Non-pigmented ciliary epithelial cell (primary cell): ENCODE measurements at regions not wholly inside any gene's neighbourhood (a gene's known extent, or its start where the extent isn't known, plus 50 kb on each side); places are given as distances from the start of the nearest gene placed in this dataset.

ENCODE experiments used
- DNase-seq: peaks from one replicate; pipeline ENCODE4 v3.0.0-alpha.2; 2010; ENCODE audit warnings: low read depth

DNA sequence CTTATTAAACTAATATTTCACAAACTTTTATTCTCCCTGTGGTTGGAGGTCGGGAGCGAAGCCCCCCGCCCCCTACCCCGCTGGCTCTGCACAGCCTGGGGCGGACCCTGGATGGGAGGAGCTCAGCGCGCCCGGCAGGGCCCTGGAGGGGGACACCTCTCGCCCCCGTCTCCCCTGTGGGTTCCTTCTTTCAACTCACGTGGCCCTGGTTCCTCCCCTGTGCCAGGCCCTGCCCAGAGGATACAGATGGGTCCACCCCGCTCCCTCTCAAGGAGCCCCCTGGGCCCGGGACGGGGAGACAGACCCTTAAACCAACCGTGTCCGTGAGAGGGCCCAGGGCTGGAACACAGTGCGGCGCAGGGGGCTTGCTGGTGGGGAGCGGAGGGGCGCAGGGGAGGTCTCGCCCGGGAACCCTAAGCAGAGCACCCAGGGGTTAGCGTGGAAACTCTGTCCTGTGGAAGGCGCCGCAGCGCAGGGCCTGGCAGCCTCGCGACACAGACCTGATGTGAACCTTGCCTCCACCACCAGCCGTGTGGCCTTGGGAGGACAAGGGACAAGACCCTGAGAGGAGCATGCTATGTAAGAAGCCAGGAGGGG lies 103.7 kb upstream of the MVB12B start:
- DNase-seq = no peak

- no peak for DNase-seq
Observed at GRCh38 chr9:126223798-126224531, 102.7 kb upstream of the MVB12B start.

DNA sequence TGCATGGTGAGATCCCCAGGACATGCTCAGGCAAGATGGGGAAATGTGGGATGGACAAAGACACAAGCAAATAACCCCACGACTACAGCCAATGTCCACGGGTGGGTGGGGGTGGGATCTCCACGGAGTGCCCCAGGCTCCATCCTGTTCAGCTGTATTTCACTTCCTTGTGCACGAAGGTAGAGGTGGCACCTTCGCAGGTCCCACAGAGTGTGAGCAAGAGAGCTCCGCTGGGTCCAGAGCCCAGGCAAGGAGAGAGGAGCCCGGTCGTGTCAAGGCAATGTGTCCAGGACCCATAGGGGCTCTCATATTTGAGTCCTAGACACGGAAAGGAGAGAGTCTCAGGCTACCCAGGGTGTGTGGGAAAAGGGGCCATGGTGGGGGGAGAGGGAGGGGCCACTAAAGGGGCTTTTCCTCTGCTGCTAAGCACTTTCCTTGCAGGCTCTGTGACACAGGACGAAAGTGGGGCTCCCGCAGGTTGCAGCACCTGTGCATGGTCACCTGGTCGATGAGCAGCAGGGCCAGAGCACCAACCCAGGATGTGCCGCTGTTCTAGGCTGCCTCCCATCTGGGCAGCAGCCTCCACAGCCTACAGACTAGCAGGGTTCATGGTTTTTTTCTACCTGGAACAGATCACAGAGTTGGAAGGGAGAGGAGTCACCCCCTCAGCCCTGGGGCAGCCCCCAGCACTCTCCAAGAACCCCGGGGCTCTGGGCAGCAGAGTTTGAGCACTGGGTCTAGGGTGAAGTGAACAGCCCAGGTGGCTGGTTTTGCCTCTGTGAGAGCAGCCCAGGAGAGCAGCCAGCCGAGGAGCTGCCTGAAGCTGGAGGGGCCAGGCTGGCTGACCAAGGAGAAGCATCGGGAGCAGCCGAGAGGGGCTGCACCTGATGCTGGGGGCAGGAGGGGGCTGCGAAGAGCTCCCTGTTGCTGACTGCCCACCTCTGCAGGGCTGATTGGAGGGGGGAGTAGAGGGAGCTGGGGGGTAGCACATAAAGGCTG lies 100.7 kb upstream of the MVB12B start:
- DNase-seq = no peak

DNA sequence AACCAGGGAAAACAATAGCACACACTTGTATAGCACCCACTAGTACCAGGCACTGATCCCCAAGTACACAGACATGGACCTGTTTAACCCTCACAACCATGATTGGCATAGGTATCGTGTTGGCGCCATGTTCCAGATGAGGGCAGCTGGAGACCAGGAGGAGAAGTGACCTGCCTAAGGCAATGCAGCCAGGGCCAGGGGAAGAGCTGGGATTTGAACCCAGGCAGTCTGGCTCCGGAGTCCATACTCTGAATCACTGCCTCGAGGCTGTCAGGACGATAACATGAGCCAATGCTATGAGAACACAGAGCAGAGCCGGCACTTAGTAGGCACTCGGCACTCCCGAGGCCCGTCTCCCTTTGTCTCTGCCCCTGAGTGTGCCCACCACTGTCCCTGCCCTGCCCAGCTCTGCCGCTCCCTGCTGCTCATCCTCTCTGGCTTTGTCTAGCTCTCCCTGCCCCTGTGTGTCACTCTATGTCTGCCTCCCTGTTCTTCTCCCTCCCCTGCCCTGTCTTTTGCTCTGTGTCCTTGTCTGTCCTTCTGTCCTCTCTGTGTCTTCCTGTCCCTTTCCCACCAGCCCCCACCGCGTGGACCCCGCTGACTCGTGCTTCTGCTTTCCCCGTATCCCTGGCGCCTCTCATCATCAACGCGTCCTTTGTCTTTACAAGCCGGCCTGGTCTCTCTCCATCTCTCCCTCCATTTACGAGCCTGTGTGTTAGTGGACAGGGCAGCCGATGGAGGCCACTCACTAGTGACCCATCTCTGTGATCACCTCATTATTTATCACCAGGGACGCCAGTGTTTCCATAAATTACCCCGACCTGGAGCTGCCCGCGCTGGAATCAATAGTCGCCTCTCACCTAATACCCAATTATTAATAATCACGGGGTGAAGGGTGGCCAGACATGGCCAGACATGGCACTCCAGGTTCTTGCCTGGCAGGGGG lies 99.4 kb upstream of the MVB12B start:
- DNase-seq = no peak

DNA sequence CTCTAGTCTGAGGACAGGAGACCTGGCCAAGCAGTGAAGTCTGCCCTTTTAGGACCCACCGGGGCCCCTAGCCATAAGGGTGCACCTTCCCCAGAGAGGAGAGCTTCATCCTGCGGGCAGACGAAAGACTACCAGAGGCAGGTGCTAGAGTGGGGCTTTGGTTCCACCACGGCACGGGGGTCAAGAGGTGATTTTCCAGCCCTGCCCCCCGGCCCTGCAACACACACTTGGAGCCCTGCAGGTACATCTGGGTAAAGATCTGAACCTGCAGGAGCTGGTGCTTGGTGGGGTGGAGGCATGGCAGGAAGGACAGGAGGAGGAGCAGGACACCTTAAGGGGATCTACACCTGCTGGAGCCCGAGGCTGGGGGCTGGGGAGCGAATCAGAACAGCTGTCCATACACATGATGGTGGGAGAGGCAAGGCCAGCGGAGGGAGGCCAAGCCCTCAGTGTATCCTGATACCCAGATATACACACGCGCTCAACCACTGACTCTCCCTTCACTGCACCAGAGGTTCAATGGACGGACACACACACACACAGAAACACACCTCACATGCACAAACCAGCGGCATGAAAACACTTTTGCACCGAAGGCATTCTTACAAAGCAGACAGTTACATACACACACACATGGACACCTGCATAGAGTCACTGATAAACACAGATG lies 98.4 kb upstream of the MVB12B start:
- no peak for DNase-seq

- DNase-seq = peak; percentile 13
Observed at GRCh38 chr9:126228781-126229444, 97.7 kb upstream of the MVB12B start.

DNA sequence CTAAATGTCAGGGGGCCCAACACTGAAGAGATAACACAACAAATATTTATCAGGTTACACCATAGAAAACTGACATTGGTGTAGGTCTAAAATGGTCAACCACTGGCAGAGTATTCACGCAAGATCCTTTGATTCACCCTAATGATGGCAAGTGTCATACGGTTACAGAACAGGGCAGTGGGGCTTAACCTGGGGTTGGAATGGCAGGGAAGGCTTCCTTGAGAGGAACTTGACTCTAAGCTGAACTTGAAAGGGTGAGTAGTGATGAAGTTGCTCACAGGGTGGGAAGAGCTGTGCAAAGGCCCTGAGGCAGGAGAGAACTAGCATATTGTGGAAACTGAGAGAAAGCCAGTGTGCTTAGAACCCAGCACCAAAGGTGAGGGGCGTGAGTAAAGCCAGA lies 97.1 kb upstream of the MVB12B start:
- no peak for DNase-seq

GRCh38 chr9:126230692-126231091 lies 95.9 kb upstream of the MVB12B start:
- DNase-seq = no peak

- DNase-seq = no peak
Observed at GRCh38 chr9:126232461-126232860, 94.2 kb upstream of the MVB12B start.

GRCh38 chr9:126233175-126233574 lies 93.5 kb upstream of the MVB12B start:
- no peak for DNase-seq

DNA sequence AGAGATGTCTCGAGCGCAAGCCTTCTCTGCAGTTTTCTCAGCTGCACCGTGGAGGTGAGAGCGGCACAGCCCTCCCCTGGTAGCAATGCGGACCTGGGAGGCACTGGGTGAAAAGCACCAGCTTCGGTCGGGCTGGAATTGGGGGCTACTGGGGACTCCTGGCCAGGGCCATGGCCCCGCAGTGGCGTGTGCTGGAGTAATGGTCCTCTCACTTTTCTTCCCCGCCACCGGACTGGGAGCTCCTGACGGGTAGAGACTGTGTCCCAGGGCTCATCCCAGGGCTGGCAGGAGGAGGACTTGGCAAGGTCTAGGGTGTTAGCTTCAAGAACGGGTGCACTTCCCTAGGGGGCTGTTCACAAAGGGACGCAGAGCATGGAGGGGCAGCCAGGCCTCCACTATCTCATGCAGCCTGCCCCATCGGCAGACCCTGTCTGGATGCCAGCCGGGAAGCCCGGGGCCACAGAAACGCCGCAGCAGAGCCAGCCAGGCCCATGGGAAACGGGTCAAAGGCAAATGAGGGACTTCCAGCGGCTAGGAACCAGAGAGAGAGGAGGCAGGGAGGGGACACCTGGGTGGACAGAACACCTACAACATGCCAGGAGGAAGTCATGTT lies 92.6 kb upstream of the MVB12B start:
- DNase-seq = no peak

- no peak for DNase-seq
Observed at GRCh38 chr9:126234681-126235335, 91.8 kb upstream of the MVB12B start.

GRCh38 chr9:126235336-126236243 lies 91.0 kb upstream of the MVB12B start:
- no peak for DNase-seq

DNA sequence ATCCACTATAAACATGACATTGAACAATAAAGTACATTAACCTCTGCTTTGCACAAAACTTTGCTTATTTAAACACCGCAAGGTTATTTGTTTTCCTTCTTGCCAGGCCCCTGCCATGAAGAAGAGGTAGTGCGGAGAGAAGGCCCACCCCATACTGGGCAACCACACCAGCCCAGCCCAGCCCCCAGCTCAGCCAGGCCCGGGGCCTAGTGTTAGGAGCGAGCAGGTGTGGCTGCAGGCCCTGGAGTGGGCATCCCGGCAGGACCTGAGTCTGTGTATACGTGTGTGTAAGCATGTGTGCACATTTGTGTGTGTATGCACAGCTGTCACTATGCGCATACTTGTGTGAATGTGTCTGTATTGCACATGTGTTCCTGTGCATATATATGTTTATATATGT lies 90.4 kb upstream of the MVB12B start:
- no peak for DNase-seq

- no peak for DNase-seq
Observed at GRCh38 chr9:126238415-126238814, 88.2 kb upstream of the MVB12B start.

DNA sequence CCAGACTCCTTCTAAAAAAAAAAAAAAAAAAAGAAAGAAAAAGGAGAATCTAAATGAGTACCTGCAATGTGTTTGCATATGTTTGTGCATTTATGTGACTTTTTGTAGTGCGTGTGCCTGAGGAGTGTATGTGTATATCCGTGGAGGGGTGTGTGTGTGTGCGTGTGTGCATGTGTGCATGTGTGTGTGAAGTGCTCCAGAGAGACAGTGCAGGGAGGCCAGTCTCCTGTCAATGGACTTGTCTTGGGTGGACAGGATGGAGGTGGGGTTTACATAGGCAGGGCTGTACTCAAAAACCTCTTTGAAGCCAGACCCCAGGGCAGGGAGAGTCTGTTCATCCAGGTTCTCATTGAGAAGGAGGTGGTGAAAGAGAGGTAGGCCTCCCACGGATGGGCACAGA lies 87.1 kb upstream of the MVB12B start:
- DNase-seq = no peak

GRCh38 chr9:126240835-126241234 lies 85.8 kb upstream of the MVB12B start:
- DNase-seq = no peak

GRCh38 chr9:126248680-126249079 lies 77.9 kb upstream of the MVB12B start:
- DNase-seq = peak; percentile 89
